PC-3 (cell line): ENCODE measurements at regions not wholly inside any gene's neighbourhood (a gene's known extent, or its start where the extent isn't known, plus 50 kb on each side); places are given as distances from the start of the nearest gene placed in this dataset.

Experiments used
- CTCF ChIP-seq: fragments of 300-600 bp; sonication (generic); conservative IDR thresholded peaks from 2 replicates; pipeline ENCODE4 v1.5.1; 2017; ENCODE audit warnings: antibody characterized with exemption, low read depth, mild to moderate bottlenecking, low read length
- EZH2 ChIP-seq: fragments of 300-600 bp; sonication (generic); IDR thresholded peaks from one replicate; pipeline ENCODE4 v1.6.1; 2017; ENCODE audit warnings: antibody characterized with exemption, mild to moderate bottlenecking, low read length; ENCODE audit not compliant: unreplicated experiment
- EZH2phosphoT487 ChIP-seq: fragments of 300-600 bp; sonication (generic); IDR thresholded peaks from 2 replicates; pipeline ENCODE4 v1.6.1; 2018; ENCODE audit warnings: mild to moderate bottlenecking, antibody characterized with exemption, low read length, borderline replicate concordance

DNA sequence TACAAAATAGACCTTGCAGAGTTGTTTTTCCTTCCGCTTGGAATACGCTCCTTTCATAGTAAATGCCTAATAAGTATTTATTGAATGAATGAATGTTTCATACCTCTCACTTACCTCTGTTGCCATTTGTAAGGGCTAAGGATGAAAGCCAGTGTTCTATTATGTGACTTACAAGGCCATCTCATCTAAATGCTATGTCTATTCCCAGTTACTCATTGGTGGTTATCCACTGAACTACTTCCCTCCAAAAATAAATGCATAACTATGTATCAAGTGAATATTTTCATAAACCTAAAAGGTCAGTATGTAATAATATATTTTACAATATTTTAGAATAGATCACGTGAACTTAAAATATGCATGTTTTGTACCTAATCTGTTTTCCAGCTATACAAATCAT lies 670.5 kb upstream of the RGMB start:
- TF ChIP-seq CTCF, result no peak
- no peak for TF ChIP-seq EZH2phosphoT487
- no peak for TF ChIP-seq EZH2
